Ishikawa (cell line): ENCODE measurements at regions not wholly inside any gene's neighbourhood (a gene's known extent, or its start where the extent isn't known, plus 50 kb on each side); places are given as distances from the start of the nearest gene placed in this dataset.

Experiments
- CEBPB ChIP-seq: IDR thresholded peaks from 2 replicates; pipeline ENCODE4 v1.6.1; 2012
- CREB1 ChIP-seq: IDR thresholded peaks from 2 replicates; pipeline ENCODE4 v1.6.1; 2012; ENCODE audit warnings: low read depth
- EGR1 ChIP-seq: IDR thresholded peaks from 2 replicates; pipeline ENCODE4 v1.6.1; 2012
- EP300 ChIP-seq: IDR thresholded peaks from 2 replicates; pipeline ENCODE4 v1.6.1; 2012; ENCODE audit warnings: borderline replicate concordance
- FOXM1 ChIP-seq: IDR thresholded peaks from 2 replicates; pipeline ENCODE4 v1.6.1; 2012; ENCODE audit warnings: low read depth, borderline replicate concordance
- MAX ChIP-seq: IDR thresholded peaks from 2 replicates; pipeline ENCODE4 v1.6.1; 2012
- NFIC ChIP-seq: IDR thresholded peaks from 2 replicates; pipeline ENCODE4 v1.6.1; 2012
- RAD21 ChIP-seq: IDR thresholded peaks from 2 replicates; pipeline ENCODE4 v1.6.1; 2012; ENCODE audit warnings: low read depth
- REST ChIP-seq: IDR thresholded peaks from 2 replicates; pipeline ENCODE4 v1.6.1; 2012; ENCODE audit warnings: low read depth, mild to moderate bottlenecking
- TAF1 ChIP-seq: IDR thresholded peaks from 2 replicates; pipeline ENCODE4 v1.6.1; 2012; ENCODE audit warnings: low read depth, mild to moderate bottlenecking
- TCF12 ChIP-seq: IDR thresholded peaks from 2 replicates; pipeline ENCODE4 v1.6.1; 2012; ENCODE audit warnings: low read depth
- TEAD4 ChIP-seq: IDR thresholded peaks from 2 replicates; pipeline ENCODE4 v1.6.1; 2012
- USF1 ChIP-seq: IDR thresholded peaks from 2 replicates; pipeline ENCODE4 v1.6.1; 2012
- YY1 ChIP-seq: IDR thresholded peaks from 2 replicates; pipeline ENCODE4 v1.6.1; 2012; ENCODE audit warnings: low read depth
- ZBTB7A ChIP-seq: IDR thresholded peaks from 2 replicates; pipeline ENCODE4 v1.6.1; 2012; ENCODE audit warnings: low read depth

- TF ChIP-seq EGR1 (no peak), TCF12 (no peak), FOXM1 (no peak), YY1 (no peak)
Observed at GRCh38 chr14:104335176-104335575, 196.8 kb downstream of the KIF26A start.

GRCh38 chr14:104335611-104336010 lies 197.2 kb downstream of the KIF26A start:
- no peak for TF ChIP-seq USF1

GRCh38 chr14:104337351-104337750 lies 199.0 kb downstream of the KIF26A start:
- TF ChIP-seq TAF1 (no peak), ZBTB7A (no peak)

- TF ChIP-seq NFIC (no peak), YY1 (no peak), EP300 (no peak), TCF12 (no peak), CREB1 (no peak), TAF1 (no peak), MAX (no peak), RAD21 (no peak), REST (no peak), ZBTB7A (no peak), USF1 (no peak), FOXM1 (no peak), EGR1 (no peak), TEAD4 (no peak), CEBPB (no peak)
Observed at GRCh38 chr14:104339361-104339760, 201.0 kb downstream of the KIF26A start.

- TF ChIP-seq CREB1 = no peak
- TF ChIP-seq CEBPB = no peak
- no peak for TF ChIP-seq EGR1
- TF ChIP-seq REST = no peak
- no peak for TF ChIP-seq TEAD4
- TF ChIP-seq RAD21 = no peak
- TF ChIP-seq TAF1 = no peak
- no peak for TF ChIP-seq NFIC
- no peak for TF ChIP-seq YY1
Observed at GRCh38 chr14:104339829-104340228, 201.4 kb downstream of the KIF26A start.

GRCh38 chr14:104341532-104342434 lies 203.4 kb downstream of the KIF26A start:
- TF ChIP-seq CEBPB (no peak), REST (no peak), TAF1 (no peak), ZBTB7A (no peak), RAD21 (peak; percentile 57), TEAD4 (no peak), NFIC (no peak), EGR1 (no peak), FOXM1 (no peak), TCF12 (no peak), EP300 (no peak), YY1 (0 out of 2 replicates have a peak, but pooled peaks have one; percentile 15), MAX (no peak; the same call in 1 of the 2 replicates), CREB1 (no peak), USF1 (peak; percentile 69; the same call in 1 of the 2 replicates)
